Stomach (tissue), 4 donors: ENCODE measurements at regions not wholly inside any gene's neighbourhood (a gene's known extent, or its start where the extent isn't known, plus 50 kb on each side); places are given as distances from the start of the nearest gene placed in this dataset.

ENCODE experiments used
- POLR2AphosphoS5 ChIP-seq, 3 donors: sonication (generic); formaldehyde crosslinking; IDR thresholded peaks; one replicate each; pipeline ENCODE4 v1.6.1; 2016; ENCODE audit warnings: antibody characterized with exemption in 3 of 3
- TF ChIP-seq, protein P1 (sequence below), 7 experiments: fragments of 450-650 bp in 4 of 7; fragments of 200-600 bp in 3 of 7; sonication (generic) in 3 of 7; IDR thresholded peaks; one replicate each; pipeline ENCODE4 v1.5.1; 2016 to 2019; ENCODE audit warnings: antibody characterized with exemption in 7 of 7, control low read depth in 2 of 7, mild to moderate bottlenecking in 1 of 7

DNA sequence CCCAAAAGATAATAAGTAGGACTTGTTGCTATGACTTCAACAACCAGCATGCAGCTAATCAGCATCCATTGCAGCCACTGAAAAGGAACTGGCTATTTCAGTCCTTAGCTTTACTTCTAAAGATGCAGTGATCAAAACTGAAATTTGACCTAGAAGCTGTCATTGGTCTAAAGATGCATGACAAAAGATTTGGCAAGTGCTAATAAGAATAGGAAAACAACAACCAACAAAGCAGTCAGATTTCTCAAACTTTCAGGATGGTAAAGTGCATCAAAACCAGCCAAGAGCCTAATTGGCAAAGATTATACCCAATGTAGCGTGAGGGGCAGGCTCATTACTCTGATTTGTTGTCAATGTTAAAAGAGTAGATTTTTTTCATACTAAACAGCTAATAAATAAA is 77.1 kb upstream of the WDR17 start:
- TF ChIP-seq POLR2AphosphoS5 (IDR thresholded peaks at IDR 0.05): no peak
- TF ChIP-seq, protein P1, sequence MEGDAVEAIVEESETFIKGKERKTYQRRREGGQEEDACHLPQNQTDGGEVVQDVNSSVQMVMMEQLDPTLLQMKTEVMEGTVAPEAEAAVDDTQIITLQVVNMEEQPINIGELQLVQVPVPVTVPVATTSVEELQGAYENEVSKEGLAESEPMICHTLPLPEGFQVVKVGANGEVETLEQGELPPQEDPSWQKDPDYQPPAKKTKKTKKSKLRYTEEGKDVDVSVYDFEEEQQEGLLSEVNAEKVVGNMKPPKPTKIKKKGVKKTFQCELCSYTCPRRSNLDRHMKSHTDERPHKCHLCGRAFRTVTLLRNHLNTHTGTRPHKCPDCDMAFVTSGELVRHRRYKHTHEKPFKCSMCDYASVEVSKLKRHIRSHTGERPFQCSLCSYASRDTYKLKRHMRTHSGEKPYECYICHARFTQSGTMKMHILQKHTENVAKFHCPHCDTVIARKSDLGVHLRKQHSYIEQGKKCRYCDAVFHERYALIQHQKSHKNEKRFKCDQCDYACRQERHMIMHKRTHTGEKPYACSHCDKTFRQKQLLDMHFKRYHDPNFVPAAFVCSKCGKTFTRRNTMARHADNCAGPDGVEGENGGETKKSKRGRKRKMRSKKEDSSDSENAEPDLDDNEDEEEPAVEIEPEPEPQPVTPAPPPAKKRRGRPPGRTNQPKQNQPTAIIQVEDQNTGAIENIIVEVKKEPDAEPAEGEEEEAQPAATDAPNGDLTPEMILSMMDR (IDR thresholded peaks at IDR 0.05): no peak
